Caco-2 (cell line): ENCODE measurements at regions not wholly inside any gene's neighbourhood (a gene's known extent, or its start where the extent isn't known, plus 50 kb on each side); places are given as distances from the start of the nearest gene placed in this dataset.

ENCODE experiments used
- BruUV-seq: library from RNA; stranded (reverse); fragments of 400-500 nt; replicated peaks from 2 replicates; lab custom pipeline; 2021; lab: Mats Ljungman, UMichigan
- CTCF ChIA-PET: fragments of 300-600 bp; sonication (Branson Sonifier 250); formaldehyde crosslinking; loops from one replicate; lab custom pipeline; 2022; ENCODE audit warnings: antibody characterized with exemption; lab: Charles Lee
- POLR2A ChIA-PET: fragments of 300-600 bp; sonication (Branson Sonifier 250); formaldehyde crosslinking; loops from one replicate; lab custom pipeline; 2022; ENCODE audit warnings: antibody characterized with exemption; lab: Charles Lee
- DNase-seq, 2 experiments: peaks; one replicate each; pipeline versions ENCODE4 v3.0.0 to v3.0.0-alpha.2; 2020 to 2022
- H3K27me3 ChIP-seq: replicated peaks from 2 replicates; pipeline ENCODE4 v1.6.0; 2011; ENCODE audit warnings: low read length; ENCODE audit not compliant: control insufficient read depth, insufficient read depth
- H3K36me3 ChIP-seq: 2 replicates; pipeline ENCODE4 v1.5.1; 2011; ENCODE audit warnings: low read length; ENCODE audit not compliant: control insufficient read depth, insufficient read depth
- H3K4me1 ChIP-seq: fragments of 250-450 bp; sonication (Bioruptor Pico); 2 replicates; pipeline ENCODE4 v1.5.1; 2020; ENCODE audit warnings: mild to moderate bottlenecking
- H3K4me3 ChIP-seq: 2 replicates; pipeline ENCODE4 v1.5.1; 2011; ENCODE audit warnings: low read depth, mild to moderate bottlenecking, control low read depth, low read length
- H3K9me3 ChIP-seq: fragments of 250-450 bp; sonication (Bioruptor Pico); 2 replicates; pipeline ENCODE4 v1.5.1; 2020; ENCODE audit warnings: mild to moderate bottlenecking, moderate library complexity
- H3K27ac Mint-ChIP-seq: one replicate; pipeline ENCODE4 v1.8.0; 2022; ENCODE audit warnings: mixed read lengths; ENCODE audit not compliant: unreplicated experiment
- H3K27me3 Mint-ChIP-seq: one replicate; pipeline ENCODE4 v1.8.0; 2022; ENCODE audit warnings: mixed read lengths; ENCODE audit not compliant: insufficient read depth, unreplicated experiment
- H3K36me3 Mint-ChIP-seq: one replicate; pipeline ENCODE4 v1.8.0; 2022; ENCODE audit warnings: mild to moderate bottlenecking, mixed read lengths; ENCODE audit not compliant: insufficient read depth, unreplicated experiment
- H3K4me1 Mint-ChIP-seq: one replicate; pipeline ENCODE4 v1.8.0; 2022; ENCODE audit warnings: low read depth, mixed read lengths; ENCODE audit not compliant: unreplicated experiment
- H3K4me3 Mint-ChIP-seq: one replicate; pipeline ENCODE4 v1.8.0; 2022; ENCODE audit warnings: mild to moderate bottlenecking, moderate library complexity, mixed read lengths; ENCODE audit not compliant: unreplicated experiment
- H3K9me3 Mint-ChIP-seq: one replicate; pipeline ENCODE4 v1.8.0; 2022; ENCODE audit warnings: mixed read lengths; ENCODE audit not compliant: unreplicated experiment
- CTCF ChIP-seq, 2 experiments: fragments of 200-600 bp in 1 of 2; IDR thresholded peaks; 1 replicate in 1 of 2; 2 replicates in 1 of 2; pipeline versions ENCODE4 v1.5.1 to v1.8.0; 2011 to 2022; ENCODE audit warnings: antibody characterized with exemption in 1 of 2, control low read depth in 1 of 2, inconsistent platforms in 1 of 2, low read depth in 1 of 2, low read length in 1 of 2, mild to moderate bottlenecking in 1 of 2, moderate library complexity in 1 of 2; ENCODE audit not compliant: insufficient read depth in 1 of 2, severe bottlenecking in 1 of 2, unreplicated experiment in 1 of 2
- intact Hi-C: fragments of 100-400 bp; cut with micrococcal nuclease; formaldehyde crosslinking; loops from one replicate; pipeline ENCODE4 v1.10.0; 2022; ENCODE audit not compliant: unreplicated experiment

DNA sequence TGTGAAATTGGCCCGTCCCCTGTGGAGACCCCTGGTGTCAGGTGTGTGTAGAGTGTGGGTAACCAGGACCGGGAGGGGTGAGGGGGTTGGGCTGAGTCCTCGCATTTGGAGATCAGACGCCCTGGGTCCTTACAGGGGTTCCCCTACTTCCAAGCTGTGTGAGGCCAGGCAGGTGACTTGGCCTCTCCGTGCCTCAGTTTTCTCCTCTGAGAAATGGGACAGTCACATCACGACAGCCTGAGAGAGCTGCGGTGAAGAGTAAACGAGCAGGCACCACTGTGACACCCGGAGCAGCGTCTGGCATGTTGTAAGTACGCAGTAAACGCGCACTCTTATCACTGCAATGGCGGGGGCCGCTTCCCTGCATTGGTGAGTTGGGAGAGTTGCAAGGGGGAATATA, 152.5 kb upstream of the CIBAR2 start:
- Histone ChIP-seq H3K27me3 (no peaks in the 10 kb centered on the region), H3K36me3 (no peaks in the 10 kb centered on the region), H3K4me3 (no peak overlapping the region), H3K4me1 (no peaks in the 10 kb centered on the region), H3K9me3 (no peaks in the 10 kb centered on the region)
- BruUV-seq, result no TSS peak
- no peak overlapping the region for H3K27ac Mint-ChIP-seq
- DNase-seq, result no peak
- intact Hi-C loops, result no loop called here
- no peak for TF ChIP-seq CTCF (IDR thresholded peaks at IDR 0.05; ENCODE audit: insufficient read depth in 1 of 2, low read depth in 1 of 2, low read length in 1 of 2, severe bottlenecking in 1 of 2, unreplicated experiment in 1 of 2)
- H3K4me1 Mint-ChIP-seq, result no peaks in the 10 kb centered on the region
- ChIA-PET CTCF (interaction anchor here (1.5 kb wide), 1 partner anchor 12 kb away, joined by 4 read pairs; no protein-coding TSS in a partner anchor), POLR2A (no interaction called here)
- no peaks in the 10 kb centered on the region for H3K9me3 Mint-ChIP-seq
- H3K4me3 Mint-ChIP-seq, result no peak overlapping the region
- H3K36me3 Mint-ChIP-seq, result no peaks in the 10 kb centered on the region
- no peaks in the 10 kb centered on the region for H3K27me3 Mint-ChIP-seq

DNA sequence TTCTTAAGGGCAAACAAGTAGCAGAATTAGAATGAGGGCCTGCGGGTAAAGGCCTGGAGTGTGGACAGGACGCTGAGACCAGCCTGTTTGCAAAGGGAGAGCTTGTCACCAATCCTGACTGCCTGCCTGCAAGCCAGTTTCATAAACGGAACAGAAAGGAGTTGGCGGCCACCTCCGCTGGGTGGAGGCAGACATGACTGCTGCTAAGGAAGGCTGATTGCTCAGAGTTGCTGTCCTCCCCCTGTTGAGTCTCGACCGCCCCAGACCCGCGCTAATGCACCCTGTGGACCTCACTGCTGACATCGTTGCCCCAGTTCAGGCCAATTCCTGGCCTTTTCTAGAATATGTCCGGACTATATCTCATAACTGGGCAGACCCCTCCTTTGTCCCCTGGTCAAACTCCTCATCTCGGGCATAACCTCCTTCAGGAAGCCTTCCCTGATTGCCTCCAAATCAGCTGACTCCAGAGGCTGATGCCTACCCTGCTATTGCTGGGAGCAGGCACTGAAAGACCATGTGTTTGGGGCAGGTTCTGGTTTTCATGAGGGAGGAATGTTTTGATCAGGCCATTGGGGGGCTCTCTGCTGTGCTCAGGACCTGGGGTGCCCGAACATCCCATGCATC, 153.0 kb upstream of the CIBAR2 start:
- H3K4me1 Mint-ChIP-seq, result no peaks in the 10 kb centered on the region
- Histone ChIP-seq H3K36me3 (no peaks in the 10 kb centered on the region), H3K4me3 (no peak overlapping the region), H3K4me1 (no peaks in the 10 kb centered on the region), H3K27me3 (no peaks in the 10 kb centered on the region), H3K9me3 (no peaks in the 10 kb centered on the region)
- no peak for TF ChIP-seq CTCF (IDR thresholded peaks at IDR 0.05; ENCODE audit: insufficient read depth in 1 of 2, low read depth in 1 of 2, low read length in 1 of 2, severe bottlenecking in 1 of 2, unreplicated experiment in 1 of 2)
- no peak overlapping the region for H3K27ac Mint-ChIP-seq
- no peak for DNase-seq
- H3K36me3 Mint-ChIP-seq, result no peaks in the 10 kb centered on the region
- no peak overlapping the region for H3K4me3 Mint-ChIP-seq
- CTCF ChIA-PET, result interaction anchor here (0.6 to 1.5 kb wide), 2 partner anchors 12 to 21 kb away, joined by 3 to 4 read pairs; no protein-coding TSS in a partner anchor
- no peaks in the 10 kb centered on the region for H3K9me3 Mint-ChIP-seq
- no peaks in the 10 kb centered on the region for H3K27me3 Mint-ChIP-seq
- BruUV-seq, result no TSS peak
- POLR2A ChIA-PET, result no interaction called here
- intact Hi-C loops, result no loop called here

GRCh38 chr16:85265810-85266209, 153.5 kb upstream of the CIBAR2 start:
- ChIA-PET CTCF (no interaction called here), POLR2A (no interaction called here)
- no peak for TF ChIP-seq CTCF (IDR thresholded peaks at IDR 0.05; ENCODE audit: insufficient read depth in 1 of 2, low read depth in 1 of 2, low read length in 1 of 2, severe bottlenecking in 1 of 2, unreplicated experiment in 1 of 2)
- no peak for DNase-seq
- intact Hi-C loops, result no loop called here
- Mint-ChIP-seq H3K4me3 (no peak overlapping the region), H3K4me1 (no peaks in the 10 kb centered on the region), H3K9me3 (no peaks in the 10 kb centered on the region), H3K36me3 (no peaks in the 10 kb centered on the region), H3K27me3 (no peaks in the 10 kb centered on the region), H3K27ac (no peak overlapping the region)
- H3K4me1 ChIP-seq, result no peaks in the 10 kb centered on the region
- H3K27me3 ChIP-seq, result no peaks in the 10 kb centered on the region
- no peaks in the 10 kb centered on the region for H3K36me3 ChIP-seq
- H3K9me3 ChIP-seq, result no peaks in the 10 kb centered on the region
- no peak overlapping the region for H3K4me3 ChIP-seq
- BruUV-seq, result no TSS peak
